ENCODE measurements at regions not wholly inside any gene's neighbourhood (a gene's known extent, or its start where the extent isn't known, plus 50 kb on each side); places are given as distances from the start of the nearest gene placed in this dataset.

DNA sequence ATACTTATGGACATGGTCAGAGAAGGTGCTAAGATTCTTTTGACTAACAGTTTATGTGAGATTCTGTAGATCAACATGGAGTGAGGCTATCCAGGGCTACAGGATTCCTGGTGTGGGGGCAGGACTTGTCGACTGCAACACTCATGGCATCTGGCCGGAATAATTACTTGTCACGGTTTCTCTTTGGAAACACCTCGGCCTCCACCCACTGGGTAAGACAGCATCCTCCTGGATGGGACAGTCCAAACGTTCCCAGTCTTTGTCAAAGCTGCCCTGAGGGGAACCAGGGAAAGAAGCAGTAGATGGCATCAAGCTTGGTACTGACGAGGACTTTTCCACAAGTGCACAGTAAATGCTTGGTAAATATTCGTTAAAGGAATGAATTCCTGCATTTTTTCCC, 762.8 kb downstream of the BRD1 start:
- Histone ChIP-seq H3K27me3 (ENCODE audit: insufficient read depth, low read length) (peaks cover 4% of the 10 kb centered on the region), H2AFZ (ENCODE audit: low read depth, low read length) (no peak overlapping the region), H3K4me1 (ENCODE audit: insufficient read depth, low read length) (no peaks in the 10 kb centered on the region), H3K9me3 (ENCODE audit: low read length) (no peaks in the 10 kb centered on the region), H3K36me3 (ENCODE audit: insufficient read depth, low read length) (no peaks in the 10 kb centered on the region), H3K4me3 (ENCODE audit: low read length) (no peak overlapping the region)

DNA sequence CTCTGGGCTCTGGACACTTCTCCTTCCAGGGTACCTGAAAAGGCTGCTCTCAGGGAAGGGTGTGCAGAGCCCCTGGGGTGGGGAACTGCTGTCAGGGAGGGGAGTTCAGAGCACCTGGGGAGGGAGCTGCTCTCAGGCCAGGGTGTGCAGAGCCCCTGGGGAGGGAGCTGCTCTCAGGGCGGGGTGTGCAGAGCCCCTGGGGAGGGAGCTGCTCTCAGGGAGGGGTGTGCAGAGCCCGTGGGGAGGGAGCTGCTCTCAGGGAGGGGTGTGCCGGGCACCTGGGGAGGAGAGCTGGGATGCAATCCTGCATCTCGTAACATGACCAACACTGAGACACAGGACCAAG, 764.2 kb downstream of the BRD1 start:
- H3K27me3 ChIP-seq (ENCODE audit: insufficient read depth, low read length) = peaks cover 2% of the 10 kb centered on the region
- no peak overlapping the region for H2AFZ ChIP-seq (ENCODE audit: low read depth, low read length)
- no peaks in the 10 kb centered on the region for H3K4me1 ChIP-seq (ENCODE audit: insufficient read depth, low read length)

DNA sequence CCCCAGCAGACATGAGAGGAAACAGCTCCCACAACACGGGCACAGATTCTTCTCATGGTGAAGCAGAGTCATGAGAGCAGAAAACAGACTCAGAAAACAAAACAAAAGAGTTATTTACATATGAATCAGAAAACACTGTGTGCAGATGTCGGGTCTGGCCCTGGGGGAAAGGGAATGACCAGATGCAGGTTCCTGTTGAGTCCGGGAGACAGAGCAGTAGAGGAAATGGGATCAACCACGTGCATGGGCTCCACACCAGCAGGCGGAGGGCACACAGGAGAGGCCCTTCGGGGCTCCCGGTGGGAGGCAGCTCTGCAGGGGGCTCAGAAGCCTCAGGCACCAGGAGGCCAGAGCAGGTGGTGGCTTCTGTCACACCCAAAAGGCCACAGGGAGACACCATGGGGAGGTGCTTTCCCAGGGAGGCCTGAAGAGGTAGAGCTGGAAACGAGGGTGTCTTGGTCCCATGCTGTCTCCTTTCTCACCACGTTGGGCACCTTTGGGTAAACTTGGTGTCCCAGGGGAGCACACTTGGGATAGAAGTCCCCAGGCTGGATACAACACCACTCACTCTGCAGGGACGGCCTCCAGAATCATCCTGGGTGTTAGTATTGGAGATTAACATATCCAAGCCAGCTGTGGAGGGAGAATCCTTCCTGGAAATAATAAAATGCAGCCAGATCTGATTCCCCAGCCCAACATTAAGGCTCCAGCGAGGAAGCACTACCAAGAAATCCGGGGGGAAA, 764.7 kb downstream of the BRD1 start:
- Histone ChIP-seq H3K27me3 (ENCODE audit: insufficient read depth, low read length) (peaks cover 2% of the 10 kb centered on the region), H3K36me3 (ENCODE audit: insufficient read depth, low read length) (no peaks in the 10 kb centered on the region), H2AFZ (ENCODE audit: low read depth, low read length) (no peak overlapping the region), H3K9me3 (ENCODE audit: low read length) (no peaks in the 10 kb centered on the region), H3K4me3 (ENCODE audit: low read length) (no peak overlapping the region), H3K4me1 (ENCODE audit: insufficient read depth, low read length) (no peaks in the 10 kb centered on the region)

More for the DNA sequence above, 764.2 kb downstream of the BRD1 start:
- Histone ChIP-seq H3K9me3 (ENCODE audit: low read length) (no peaks in the 10 kb centered on the region), H3K4me3 (ENCODE audit: low read length) (no peak overlapping the region), H3K36me3 (ENCODE audit: insufficient read depth, low read length) (no peaks in the 10 kb centered on the region)

DNA sequence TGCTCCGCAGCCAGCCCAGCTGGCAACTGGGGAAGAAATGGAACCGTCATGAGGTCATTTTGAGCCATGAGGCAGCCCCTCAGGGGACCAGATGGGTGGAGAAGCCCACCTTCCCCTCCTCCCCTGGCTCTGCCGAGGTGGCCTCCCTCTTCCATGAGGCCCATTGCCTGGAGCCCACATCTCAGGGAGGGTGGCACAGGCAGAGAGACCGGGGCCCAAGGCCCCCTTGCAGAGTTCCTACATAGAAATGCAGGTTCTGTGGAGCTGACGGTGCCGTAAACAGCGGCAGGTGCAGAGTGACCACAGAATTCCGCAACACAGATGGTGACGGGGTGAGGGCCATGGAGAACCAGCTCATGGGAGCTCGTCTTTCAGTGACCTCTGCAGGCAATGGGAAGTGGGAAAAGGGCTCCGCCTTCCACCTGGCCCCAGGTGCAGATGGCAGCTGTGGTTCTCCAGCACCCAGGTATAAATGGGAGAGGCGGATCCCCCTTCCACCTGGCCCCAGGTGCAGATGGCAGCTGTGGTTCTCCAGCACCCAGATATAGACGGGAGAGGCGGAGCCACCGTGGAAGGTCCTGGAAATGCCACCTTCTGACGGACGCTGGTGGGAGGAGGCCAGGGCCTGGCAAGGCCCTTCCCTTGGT, 765.4 kb downstream of the BRD1 start:
- no peaks in the 10 kb centered on the region for H3K36me3 ChIP-seq (ENCODE audit: insufficient read depth, low read length)
- H2AFZ ChIP-seq (ENCODE audit: low read depth, low read length) = no peak overlapping the region
- H3K4me3 ChIP-seq (ENCODE audit: low read length) = no peak overlapping the region
- H3K9me3 ChIP-seq (ENCODE audit: low read length) = no peaks in the 10 kb centered on the region
- H3K4me1 ChIP-seq (ENCODE audit: insufficient read depth, low read length) = no peaks in the 10 kb centered on the region
- peaks cover 2% of the 10 kb centered on the region for H3K27me3 ChIP-seq (ENCODE audit: insufficient read depth, low read length)

DNA sequence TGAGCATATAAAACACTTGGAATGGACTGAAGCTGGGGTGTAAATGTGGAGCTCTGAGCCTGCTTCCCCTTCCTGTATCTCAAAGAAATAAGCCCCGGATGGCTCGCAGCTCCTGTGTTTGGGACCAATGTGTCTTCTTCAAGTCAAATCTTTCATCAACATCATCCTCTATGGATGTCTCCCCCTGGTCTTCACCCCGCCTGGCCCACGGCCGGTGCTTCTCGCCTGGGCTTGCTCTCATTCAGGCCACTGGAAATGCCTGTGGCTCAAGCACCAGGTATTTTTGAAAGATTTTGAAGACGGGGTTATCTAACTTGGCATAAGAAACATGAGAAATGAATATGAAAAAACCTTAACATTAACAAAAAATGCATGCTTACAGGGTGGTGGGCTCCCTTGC, 769.8 kb downstream of the BRD1 start:
- no peak overlapping the region for H2AFZ ChIP-seq (ENCODE audit: low read depth, low read length)
- no peak overlapping the region for H3K4me3 ChIP-seq (ENCODE audit: low read length)
- no peaks in the 10 kb centered on the region for H3K36me3 ChIP-seq (ENCODE audit: insufficient read depth, low read length)
- no peaks in the 10 kb centered on the region for H3K9me3 ChIP-seq (ENCODE audit: low read length)
- H3K27me3 ChIP-seq (ENCODE audit: insufficient read depth, low read length) = peaks cover 2% of the 10 kb centered on the region
- no peaks in the 10 kb centered on the region for H3K4me1 ChIP-seq (ENCODE audit: insufficient read depth, low read length)

DNA sequence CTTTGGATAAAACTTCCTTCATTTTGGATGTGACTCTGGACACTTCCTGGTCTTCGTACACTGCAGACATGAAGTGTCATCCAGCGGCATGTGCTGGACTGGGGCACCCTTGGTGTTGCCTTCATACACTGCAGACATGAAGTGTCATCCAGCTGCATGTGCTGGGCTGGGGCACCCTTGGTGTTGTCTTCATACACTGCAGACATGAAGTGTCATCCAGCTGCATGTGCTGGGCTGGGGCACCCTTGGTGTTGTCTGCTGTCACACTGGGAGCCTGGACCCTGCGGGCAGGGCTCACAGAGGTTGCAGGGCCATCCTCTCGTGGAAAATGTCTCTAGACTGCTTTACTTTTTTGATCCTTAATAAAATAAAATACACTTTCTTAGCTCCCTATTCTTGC, 771.4 kb downstream of the BRD1 start:
- peaks cover 2% of the 10 kb centered on the region for H3K27me3 ChIP-seq (ENCODE audit: insufficient read depth, low read length)
- H2AFZ ChIP-seq (ENCODE audit: low read depth, low read length) = no peak overlapping the region
- no peak overlapping the region for H3K4me3 ChIP-seq (ENCODE audit: low read length)
- no peaks in the 10 kb centered on the region for H3K36me3 ChIP-seq (ENCODE audit: insufficient read depth, low read length)
- H3K9me3 ChIP-seq (ENCODE audit: low read length) = no peaks in the 10 kb centered on the region
- no peaks in the 10 kb centered on the region for H3K4me1 ChIP-seq (ENCODE audit: insufficient read depth, low read length)

DNA sequence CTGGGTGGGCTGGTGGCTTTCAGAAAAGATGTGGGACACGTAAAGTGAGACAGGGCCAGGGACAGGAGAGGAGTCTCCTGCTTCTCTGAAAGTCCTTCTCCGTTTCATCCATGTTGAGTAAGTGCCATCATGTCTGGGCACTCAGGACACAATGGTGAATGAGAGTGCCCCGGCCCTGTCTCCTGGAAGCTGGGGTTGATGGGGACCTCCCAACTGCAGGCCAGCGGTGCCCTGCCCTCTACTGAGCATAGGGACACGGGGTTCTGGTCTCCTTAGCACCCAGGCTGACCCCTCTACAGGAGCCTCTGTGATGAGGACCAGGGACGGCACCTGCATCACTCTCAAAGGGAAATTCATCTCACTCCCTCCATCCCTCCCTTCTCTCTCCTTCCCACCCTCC, 772.3 kb downstream of the BRD1 start:
- Histone ChIP-seq H3K27me3 (ENCODE audit: insufficient read depth, low read length) (no peaks in the 10 kb centered on the region), H2AFZ (ENCODE audit: low read depth, low read length) (no peak overlapping the region), H3K4me3 (ENCODE audit: low read length) (no peak overlapping the region), H3K9me3 (ENCODE audit: low read length) (no peaks in the 10 kb centered on the region), H3K4me1 (ENCODE audit: insufficient read depth, low read length) (no peaks in the 10 kb centered on the region), H3K36me3 (ENCODE audit: insufficient read depth, low read length) (no peaks in the 10 kb centered on the region)

DNA sequence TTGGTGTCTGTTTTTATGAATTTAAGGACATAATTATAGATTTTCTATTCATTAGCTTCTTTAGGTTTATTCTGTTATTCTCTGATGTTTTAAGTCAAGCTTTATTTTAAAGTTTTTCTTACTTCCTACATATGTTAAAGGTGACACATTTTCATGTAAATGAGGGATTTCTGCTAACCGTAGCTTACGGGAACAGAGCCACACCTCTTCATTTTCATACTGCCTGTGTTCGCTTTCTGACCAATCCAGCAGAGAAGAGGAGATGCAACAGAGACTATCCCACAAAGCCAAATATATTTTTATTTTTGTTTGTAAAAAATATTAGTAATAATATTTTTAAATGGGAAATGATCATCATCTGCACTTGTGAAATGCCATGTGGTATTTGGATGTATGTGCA, 774.1 kb downstream of the BRD1 start:
- no peaks in the 10 kb centered on the region for H3K36me3 ChIP-seq (ENCODE audit: insufficient read depth, low read length)
- H3K9me3 ChIP-seq (ENCODE audit: low read length) = no peaks in the 10 kb centered on the region
- no peaks in the 10 kb centered on the region for H3K27me3 ChIP-seq (ENCODE audit: insufficient read depth, low read length)
- no peak overlapping the region for H3K4me3 ChIP-seq (ENCODE audit: low read length)
- no peaks in the 10 kb centered on the region for H3K4me1 ChIP-seq (ENCODE audit: insufficient read depth, low read length)
- H2AFZ ChIP-seq (ENCODE audit: low read depth, low read length) = no peak overlapping the region

DNA sequence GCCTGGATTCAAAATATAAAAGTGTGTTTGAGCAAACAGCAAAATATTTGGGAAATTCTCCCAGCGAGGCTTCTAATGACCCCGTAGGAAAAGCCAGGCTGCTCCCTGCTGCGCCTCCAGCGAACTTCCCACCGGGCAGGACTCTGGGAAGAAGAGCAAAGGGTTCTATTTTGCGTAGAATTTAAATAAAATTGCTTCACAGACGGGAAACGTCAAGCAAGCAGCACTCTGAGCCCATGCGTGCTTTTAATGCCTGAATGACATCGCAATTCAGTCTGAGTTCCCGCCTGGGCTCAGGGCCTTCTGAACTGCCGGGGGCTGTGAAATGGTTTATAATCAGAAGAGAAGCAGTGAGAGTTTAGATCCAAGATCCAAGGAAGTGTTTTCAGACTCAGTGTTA, 775.1 kb downstream of the BRD1 start:
- Histone ChIP-seq H3K27me3 (ENCODE audit: insufficient read depth, low read length) (no peaks in the 10 kb centered on the region), H3K9me3 (ENCODE audit: low read length) (no peaks in the 10 kb centered on the region), H3K4me1 (ENCODE audit: insufficient read depth, low read length) (no peaks in the 10 kb centered on the region), H2AFZ (ENCODE audit: low read depth, low read length) (no peak overlapping the region), H3K4me3 (ENCODE audit: low read length) (no peak overlapping the region), H3K36me3 (ENCODE audit: insufficient read depth, low read length) (no peaks in the 10 kb centered on the region)

DNA sequence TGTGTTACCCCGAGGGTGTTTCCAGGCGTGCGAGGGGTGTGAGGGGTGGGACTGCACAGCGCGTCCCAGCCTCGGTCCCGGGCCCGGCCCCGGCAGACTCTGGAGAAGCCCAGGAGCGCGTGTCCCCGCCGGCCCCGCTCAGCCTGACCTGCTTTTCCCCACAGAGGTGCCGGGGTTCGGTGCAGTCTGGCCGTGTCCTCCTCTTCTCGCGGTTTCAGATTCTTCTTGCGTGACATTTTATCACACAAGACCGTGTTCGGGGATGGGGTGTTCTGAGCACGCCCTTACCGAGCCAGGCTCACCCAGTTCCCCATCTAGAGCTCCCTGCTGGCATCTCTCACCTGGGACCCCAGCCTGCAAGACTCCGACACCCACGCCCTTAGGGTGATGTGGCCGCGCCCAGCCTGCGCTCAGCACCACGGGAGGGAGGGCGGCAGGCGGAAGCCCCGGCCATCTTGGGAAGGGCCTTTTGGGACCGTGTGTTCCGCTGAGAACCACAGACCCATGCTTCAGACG, 775.6 kb downstream of the BRD1 start:
- no peaks in the 10 kb centered on the region for H3K36me3 ChIP-seq (ENCODE audit: insufficient read depth, low read length)
- no peak overlapping the region for H3K4me3 ChIP-seq (ENCODE audit: low read length)
- H2AFZ ChIP-seq (ENCODE audit: low read depth, low read length) = no peak overlapping the region
- H3K27me3 ChIP-seq (ENCODE audit: insufficient read depth, low read length) = no peaks in the 10 kb centered on the region
- no peaks in the 10 kb centered on the region for H3K9me3 ChIP-seq (ENCODE audit: low read length)
- no peaks in the 10 kb centered on the region for H3K4me1 ChIP-seq (ENCODE audit: insufficient read depth, low read length)

DNA sequence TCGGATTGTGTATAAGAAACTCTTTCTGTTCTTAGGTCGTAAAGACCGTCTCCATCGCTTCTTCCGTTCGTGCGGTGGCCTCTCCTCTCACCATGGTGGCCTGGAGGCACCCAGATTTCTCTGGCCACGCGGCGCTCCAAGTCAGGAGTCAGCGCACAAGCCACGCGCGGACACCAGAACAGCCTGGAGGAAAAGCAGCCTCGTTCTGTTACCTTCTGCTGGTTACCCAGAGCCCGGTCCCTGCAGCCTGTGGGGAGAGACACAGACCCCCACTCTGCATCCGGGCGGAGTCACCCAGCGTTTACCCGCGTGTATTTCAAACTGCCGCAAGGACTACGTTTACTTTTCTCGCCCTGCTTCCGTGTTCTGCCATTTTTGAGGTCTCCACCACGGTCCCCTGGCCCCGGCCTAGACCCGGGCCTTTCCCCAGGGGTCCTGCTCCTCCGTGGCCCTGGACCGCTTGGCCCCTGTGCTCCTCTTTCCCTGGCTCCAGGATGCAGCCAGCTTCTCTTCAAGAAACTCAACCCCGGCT, 776.1 kb downstream of the BRD1 start:
- H2AFZ ChIP-seq (ENCODE audit: low read depth, low read length) = no peak overlapping the region
- H3K27me3 ChIP-seq (ENCODE audit: insufficient read depth, low read length) = no peaks in the 10 kb centered on the region
- no peak overlapping the region for H3K4me3 ChIP-seq (ENCODE audit: low read length)
- H3K36me3 ChIP-seq (ENCODE audit: insufficient read depth, low read length) = no peaks in the 10 kb centered on the region
- H3K9me3 ChIP-seq (ENCODE audit: low read length) = no peaks in the 10 kb centered on the region
- H3K4me1 ChIP-seq (ENCODE audit: insufficient read depth, low read length) = no peaks in the 10 kb centered on the region

DNA sequence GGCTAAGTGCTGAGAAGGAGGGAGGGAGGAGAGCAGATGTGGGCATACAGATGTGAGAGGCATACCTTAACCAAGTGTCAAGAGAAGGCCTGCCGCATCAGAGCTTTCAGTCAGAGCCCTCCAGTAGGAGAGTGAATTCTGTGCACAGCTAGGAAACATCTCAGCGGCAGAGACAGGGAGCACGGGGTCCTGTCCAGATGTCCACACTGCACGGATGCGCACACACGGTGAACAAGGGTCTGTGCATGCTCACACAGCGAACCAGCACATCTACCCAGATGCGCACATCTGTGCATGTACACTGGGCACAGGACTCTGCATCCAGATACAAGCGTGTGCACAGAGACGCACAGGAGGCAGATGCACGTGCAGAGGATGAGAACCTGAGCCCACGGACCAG, 778.0 kb downstream of the BRD1 start:
- no peak overlapping the region for H3K4me3 ChIP-seq (ENCODE audit: low read length)
- H3K9me3 ChIP-seq (ENCODE audit: low read length) = no peaks in the 10 kb centered on the region
- H3K36me3 ChIP-seq (ENCODE audit: insufficient read depth, low read length) = no peaks in the 10 kb centered on the region
- no peaks in the 10 kb centered on the region for H3K4me1 ChIP-seq (ENCODE audit: insufficient read depth, low read length)
- peaks cover 3% of the 10 kb centered on the region for H3K27me3 ChIP-seq (ENCODE audit: insufficient read depth, low read length)
- no peak overlapping the region for H2AFZ ChIP-seq (ENCODE audit: low read depth, low read length)

DNA sequence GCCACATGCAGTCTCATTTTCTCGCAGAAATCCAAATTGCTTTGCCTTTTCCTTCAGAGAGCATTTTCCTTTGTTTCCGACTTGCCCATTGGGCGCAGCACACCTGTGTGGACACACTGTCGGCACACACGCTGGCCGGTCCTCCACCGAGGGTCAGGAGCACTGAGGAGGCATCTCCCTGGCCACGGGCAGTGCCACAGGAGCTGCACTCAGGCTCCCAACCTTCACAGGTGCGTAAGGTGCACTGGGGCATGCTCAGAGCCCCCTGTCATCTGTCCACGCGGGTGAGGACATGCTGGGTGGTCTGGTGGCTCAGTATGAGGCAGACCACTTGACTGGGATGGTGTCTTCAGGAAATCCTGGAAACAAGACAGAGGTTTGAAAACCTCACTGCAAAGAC, 779.1 kb downstream of the BRD1 start:
- Histone ChIP-seq H3K27me3 (ENCODE audit: insufficient read depth, low read length) (peaks cover 3% of the 10 kb centered on the region), H2AFZ (ENCODE audit: low read depth, low read length) (no peak overlapping the region), H3K9me3 (ENCODE audit: low read length) (no peaks in the 10 kb centered on the region)

More for the DNA sequence above, 779.1 kb downstream of the BRD1 start:
- no peaks in the 10 kb centered on the region for H3K4me1 ChIP-seq (ENCODE audit: insufficient read depth, low read length)
- no peak overlapping the region for H3K4me3 ChIP-seq (ENCODE audit: low read length)
- H3K36me3 ChIP-seq (ENCODE audit: insufficient read depth, low read length) = no peaks in the 10 kb centered on the region

Data from neuron (in vitro differentiated cells).